BJ (cell line): ENCODE measurements at regions not wholly inside any gene's neighbourhood (a gene's known extent, or its start where the extent isn't known, plus 50 kb on each side); places are given as distances from the start of the nearest gene placed in this dataset.

Experiments used
- CTCF ChIA-PET: fragments of 350-600 bp; formaldehyde crosslinking; extraction: SDS; loops from one replicate; lab custom pipeline; 2021; ENCODE audit warnings: antibody characterized with exemption, inconsistent platforms; lab: Yijun Ruan, JAX
- POLR2A ChIA-PET: fragments of 300-600 bp; sonication (Branson Sonifier 250); formaldehyde crosslinking; extraction: SDS; loops from one replicate; lab custom pipeline; 2021; ENCODE audit warnings: antibody characterized with exemption; lab: Charles Lee
- DNase-seq: peaks from one replicate; pipeline ENCODE4 v3.0.0-alpha.2; 2011; ENCODE audit warnings: low read depth
- H3K27me3 ChIP-seq: 2 replicates; pipeline ENCODE4 v1.6.0; 2011; ENCODE audit warnings: low read length; ENCODE audit not compliant: control insufficient read depth, insufficient read depth
- H3K36me3 ChIP-seq: 2 replicates; pipeline ENCODE4 v1.5.1; 2011; ENCODE audit warnings: low read length; ENCODE audit not compliant: control insufficient read depth, insufficient read depth
- H3K4me3 ChIP-seq: 2 replicates; pipeline ENCODE4 v1.5.1; 2011; ENCODE audit warnings: low read depth, mild to moderate bottlenecking, control low read depth, low read length
- TF ChIP-seq, protein P1 (sequence below): IDR thresholded peaks from 2 replicates; pipeline ENCODE4 v1.5.1; 2011; ENCODE audit warnings: low read depth, mild to moderate bottlenecking, control low read depth, inconsistent platforms, low read length, moderate library complexity; ENCODE audit not compliant: insufficient read depth

DNA sequence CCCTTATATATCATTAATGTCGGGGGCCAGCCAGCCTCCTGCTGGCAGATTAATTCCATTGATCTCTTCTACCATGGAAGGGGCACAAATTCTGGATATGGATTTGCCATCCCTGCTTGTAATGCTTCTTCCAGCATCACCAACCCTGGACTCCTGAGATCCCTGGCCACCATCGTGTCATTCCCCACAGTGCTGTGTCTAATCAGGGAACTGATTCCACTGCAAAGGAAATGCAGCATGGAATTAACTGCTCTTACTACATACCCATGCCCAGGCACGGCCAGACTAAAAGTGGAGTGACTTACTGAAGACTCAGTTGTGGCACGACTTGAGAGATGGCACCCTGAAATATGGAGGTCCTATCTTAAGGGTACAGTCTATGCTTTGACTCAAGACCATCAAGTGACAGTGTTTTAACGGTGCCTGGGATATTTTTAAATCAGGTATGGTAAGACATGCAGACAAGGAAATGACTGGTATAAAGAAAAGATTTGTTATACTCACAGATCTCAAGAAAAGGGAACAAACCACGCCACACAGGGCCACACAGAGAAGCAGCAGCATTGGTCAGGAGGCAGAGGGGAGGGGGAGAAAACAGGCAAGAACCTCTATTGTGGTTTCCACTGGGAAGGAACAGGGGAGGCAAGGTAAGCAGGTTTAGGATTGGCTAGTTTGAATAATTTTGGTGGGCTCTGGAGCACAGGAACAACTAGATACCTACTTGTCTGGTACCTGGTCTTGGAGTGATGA, 65.1 kb downstream of the IGLL5 start:
- CTCF ChIA-PET, result interaction anchor here (5.5 to 10.1 kb wide), 3 partner anchors 96 to 174 kb away, joined by 66 to 425 read pairs (median 231); no protein-coding TSS in a partner anchor
- POLR2A ChIA-PET, result no interaction called here
- TF ChIP-seq, protein P1, sequence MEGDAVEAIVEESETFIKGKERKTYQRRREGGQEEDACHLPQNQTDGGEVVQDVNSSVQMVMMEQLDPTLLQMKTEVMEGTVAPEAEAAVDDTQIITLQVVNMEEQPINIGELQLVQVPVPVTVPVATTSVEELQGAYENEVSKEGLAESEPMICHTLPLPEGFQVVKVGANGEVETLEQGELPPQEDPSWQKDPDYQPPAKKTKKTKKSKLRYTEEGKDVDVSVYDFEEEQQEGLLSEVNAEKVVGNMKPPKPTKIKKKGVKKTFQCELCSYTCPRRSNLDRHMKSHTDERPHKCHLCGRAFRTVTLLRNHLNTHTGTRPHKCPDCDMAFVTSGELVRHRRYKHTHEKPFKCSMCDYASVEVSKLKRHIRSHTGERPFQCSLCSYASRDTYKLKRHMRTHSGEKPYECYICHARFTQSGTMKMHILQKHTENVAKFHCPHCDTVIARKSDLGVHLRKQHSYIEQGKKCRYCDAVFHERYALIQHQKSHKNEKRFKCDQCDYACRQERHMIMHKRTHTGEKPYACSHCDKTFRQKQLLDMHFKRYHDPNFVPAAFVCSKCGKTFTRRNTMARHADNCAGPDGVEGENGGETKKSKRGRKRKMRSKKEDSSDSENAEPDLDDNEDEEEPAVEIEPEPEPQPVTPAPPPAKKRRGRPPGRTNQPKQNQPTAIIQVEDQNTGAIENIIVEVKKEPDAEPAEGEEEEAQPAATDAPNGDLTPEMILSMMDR, result no peak

DNA sequence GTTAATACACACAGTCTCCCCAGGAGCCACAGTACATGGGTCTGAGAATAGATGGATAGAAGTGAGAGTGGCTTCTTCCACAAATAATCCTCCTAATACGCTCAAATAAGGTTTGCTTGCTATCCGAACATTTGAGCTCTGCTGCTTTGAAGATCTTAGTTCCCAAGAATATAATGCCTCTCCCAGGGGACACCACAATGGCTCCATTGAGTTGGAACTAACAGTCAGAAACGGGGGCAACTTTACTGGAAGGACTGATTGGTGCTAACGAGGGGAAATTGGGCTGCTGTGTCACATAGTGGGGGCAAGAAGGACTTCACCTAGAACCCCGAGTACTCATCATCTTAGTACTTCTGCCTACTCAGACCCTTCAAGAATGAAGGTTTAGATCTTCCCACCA, 66.2 kb downstream of the IGLL5 start:
- TF ChIP-seq, protein P1, result no peak
- DNase-seq, result no peak
- no peak overlapping the region for H3K4me3 ChIP-seq
- ChIA-PET CTCF (interaction anchor here (0.6 to 10.1 kb wide), 10 partner anchors 11 to 523 kb away, joined by 3 to 425 read pairs (median 29); no protein-coding TSS in a partner anchor), POLR2A (no interaction called here)
- no peaks in the 10 kb centered on the region for H3K36me3 ChIP-seq
- H3K27me3 ChIP-seq, result peaks cover 3% of the 10 kb centered on the region

More for the DNA sequence above, 65.1 kb downstream of the IGLL5 start:
- DNase-seq, result no peak
- Histone ChIP-seq H3K36me3 (no peaks in the 10 kb centered on the region), H3K27me3 (peaks cover 3% of the 10 kb centered on the region), H3K4me3 (no peak overlapping the region)

DNA sequence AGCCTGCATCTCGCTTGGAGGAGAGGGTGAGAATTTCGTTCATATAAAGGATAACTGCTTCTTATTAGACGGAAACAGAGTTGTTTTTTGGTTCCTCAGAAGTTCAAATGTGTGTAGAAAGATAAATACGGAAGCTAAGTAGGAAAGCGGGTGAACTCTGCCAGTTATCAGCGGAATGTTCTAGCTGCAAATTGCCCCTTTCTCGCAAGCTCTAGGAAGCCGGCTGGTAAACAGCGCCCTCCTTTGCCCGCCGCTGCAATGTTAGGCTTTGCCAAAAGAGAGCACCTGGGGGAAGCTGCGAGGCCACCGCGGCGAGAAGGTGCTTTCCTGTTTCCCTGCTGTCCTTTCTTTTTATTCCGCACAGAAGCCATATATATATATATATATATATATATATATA, 67.0 kb downstream of the IGLL5 start:
- POLR2A ChIA-PET, result no interaction called here
- Histone ChIP-seq H3K27me3 (peaks cover 3% of the 10 kb centered on the region), H3K4me3 (no peak overlapping the region), H3K36me3 (no peaks in the 10 kb centered on the region)
- CTCF ChIA-PET, result interaction anchor here (0.7 to 10.1 kb wide), 17 partner anchors 11 to 524 kb away, joined by 3 to 425 read pairs (median 5); no protein-coding TSS in a partner anchor
- DNase-seq, result no peak
- TF ChIP-seq, protein P1, result no peak

DNA sequence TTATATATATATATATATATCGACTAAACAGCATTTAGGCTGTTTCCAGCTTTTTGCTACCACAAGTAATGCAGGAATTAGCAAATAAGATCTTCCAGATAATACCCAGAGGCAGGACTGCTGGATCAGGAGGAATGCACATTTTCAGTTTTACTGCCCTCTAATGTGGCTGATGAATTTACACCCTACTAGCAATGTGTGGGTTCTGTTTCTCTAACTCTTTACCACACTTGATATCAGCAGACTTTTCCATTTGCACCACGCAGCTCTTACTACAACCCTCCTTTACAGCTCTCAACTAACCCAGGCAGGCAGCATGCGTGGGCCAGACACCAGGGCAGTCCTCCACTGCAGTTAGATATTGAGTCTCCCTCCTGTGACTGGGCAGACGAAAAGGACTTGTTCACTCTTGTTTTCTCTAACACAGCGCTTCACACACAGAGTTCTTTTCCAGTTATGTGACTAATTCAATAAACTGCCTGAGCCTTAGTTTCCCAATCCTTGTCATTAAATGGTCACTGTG, 67.7 kb downstream of the IGLL5 start:
- Histone ChIP-seq H3K27me3 (peaks cover 3% of the 10 kb centered on the region), H3K4me3 (no peak overlapping the region), H3K36me3 (no peaks in the 10 kb centered on the region)
- ChIA-PET CTCF (interaction anchor here (0.7 to 10.1 kb wide), 36 partner anchors 8 to 491 kb away, joined by 3 to 425 read pairs (median 5); partner anchors contain the start of gene ZNF280B), POLR2A (no interaction called here)
- TF ChIP-seq, protein P1, result no peak
- no peak for DNase-seq

DNA sequence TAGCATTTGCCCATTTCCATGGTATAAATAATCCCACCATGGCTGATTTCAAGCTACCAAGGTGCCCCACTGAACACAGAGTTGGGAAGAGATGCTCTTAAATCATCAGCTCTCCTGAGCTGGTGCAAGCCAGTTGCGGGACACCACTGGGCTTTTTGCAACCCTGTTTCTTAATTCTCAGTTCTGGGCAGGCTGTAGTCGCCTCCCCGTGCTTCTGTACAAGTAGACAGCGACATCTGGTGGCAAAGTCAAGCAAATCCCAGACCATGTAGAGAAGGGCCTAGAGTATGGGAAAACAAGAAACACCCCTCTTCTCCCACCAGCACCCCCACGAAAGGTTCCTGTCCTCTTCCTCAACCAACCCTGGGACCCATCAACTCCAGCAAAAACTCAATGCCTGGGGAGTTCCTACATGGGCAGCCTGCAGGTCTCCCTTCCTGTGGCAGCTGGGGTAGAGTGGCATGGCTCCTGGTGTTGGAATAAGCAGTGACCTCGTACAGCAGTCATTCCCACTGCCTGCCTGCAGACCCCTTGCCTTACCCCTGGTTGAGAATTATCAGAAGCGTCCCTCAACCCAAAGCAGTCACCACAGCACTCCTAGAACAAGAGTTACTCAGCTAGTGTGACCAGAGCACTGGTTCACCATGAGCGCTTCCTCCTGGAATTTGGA, 68.4 kb downstream of the IGLL5 start:
- H3K4me3 ChIP-seq, result no peak overlapping the region
- peaks cover 3% of the 10 kb centered on the region for H3K27me3 ChIP-seq
- POLR2A ChIA-PET, result no interaction called here
- TF ChIP-seq, protein P1, result peak; percentile 80
- no peak for DNase-seq
- CTCF ChIA-PET, result interaction anchor here (0.7 to 10.1 kb wide), 42 partner anchors 9 to 492 kb away, joined by 3 to 425 read pairs (median 5); partner anchors contain the start of genes GNAZ and ZNF280B
- no peaks in the 10 kb centered on the region for H3K36me3 ChIP-seq
